Mesendoderm (in vitro differentiated cells): ENCODE measurements at regions not wholly inside any gene's neighbourhood (a gene's known extent, or its start where the extent isn't known, plus 50 kb on each side); places are given as distances from the start of the nearest gene placed in this dataset.

Source experiments
- DNase-seq: peaks from one replicate; pipeline ENCODE4 v3.0.0; 2013
- H2AK5ac ChIP-seq: 2 replicates; pipeline ENCODE4 v1.6.1; 2013; ENCODE audit warnings: low read length, inconsistent platforms
- H2BK120ac ChIP-seq: 2 replicates; pipeline ENCODE4 v1.6.1; 2013; ENCODE audit warnings: low read depth, mild to moderate bottlenecking, low read length, moderate library complexity, mixed read lengths
- H2BK15ac ChIP-seq: replicated peaks from 2 replicates; pipeline ENCODE4 v1.6.1; 2013; ENCODE audit warnings: low read depth, mild to moderate bottlenecking, moderate library complexity
- H2BK5ac ChIP-seq: 2 replicates; pipeline ENCODE4 v1.6.1; 2013; ENCODE audit warnings: low read length, inconsistent platforms
- H3K18ac ChIP-seq: 2 replicates; pipeline ENCODE4 v1.6.1; 2013; ENCODE audit warnings: mild to moderate bottlenecking, low read length, mixed read lengths
- H3K23ac ChIP-seq: one replicate; pipeline ENCODE4 v1.6.1; 2013; ENCODE audit warnings: low read length
- H3K27ac ChIP-seq: 2 replicates; pipeline ENCODE4 v1.5.1; 2013; ENCODE audit warnings: low read depth, mild to moderate bottlenecking, inconsistent platforms, low read length, moderate library complexity
- H3K27me3 ChIP-seq: 2 replicates; pipeline ENCODE4 v1.6.1; 2013; ENCODE audit warnings: low read length, control low read depth, mild to moderate bottlenecking, inconsistent platforms; ENCODE audit not compliant: insufficient read depth, poor library complexity
- H3K36me3 ChIP-seq: 2 replicates; pipeline ENCODE4 v1.6.1; 2013; ENCODE audit warnings: low read length, inconsistent platforms; ENCODE audit not compliant: control insufficient read depth, insufficient read depth
- H3K4ac ChIP-seq: one replicate; pipeline ENCODE4 v1.6.1; 2013; ENCODE audit warnings: low read depth, mild to moderate bottlenecking, low read length, moderate library complexity
- H3K4me1 ChIP-seq: 2 replicates; pipeline ENCODE4 v1.6.1; 2013; ENCODE audit warnings: low read depth, low read length, inconsistent platforms; ENCODE audit not compliant: control insufficient read depth
- H3K4me2 ChIP-seq: 2 replicates; pipeline ENCODE4 v1.6.1; 2013; ENCODE audit warnings: low read length
- H3K4me3 ChIP-seq: 2 replicates; pipeline ENCODE4 v1.5.1; 2013; ENCODE audit warnings: mild to moderate bottlenecking, low read length
- H3K56ac ChIP-seq: one replicate; pipeline ENCODE4 v1.6.1; 2013; ENCODE audit warnings: low read length
- H3K79me1 ChIP-seq: 2 replicates; pipeline ENCODE4 v1.6.1; 2013; ENCODE audit warnings: low read length, inconsistent platforms
- H3K79me2 ChIP-seq: 2 replicates; pipeline ENCODE4 v1.6.1; 2013; ENCODE audit warnings: mild to moderate bottlenecking, low read length; ENCODE audit not compliant: control insufficient read depth, insufficient read depth
- H3K9ac ChIP-seq: 2 replicates; pipeline ENCODE4 v1.6.1; 2013; ENCODE audit warnings: low read length, inconsistent platforms
- H4K5ac ChIP-seq: one replicate; pipeline ENCODE4 v1.6.1; 2013; ENCODE audit warnings: low read length
- H4K8ac ChIP-seq: one replicate; pipeline ENCODE4 v1.6.1; 2013; ENCODE audit warnings: low read depth, mild to moderate bottlenecking, control low read depth, low read length, moderate library complexity
- WGBS: extraction: QIAGEN DNeasy Blood & Tissue Kit; methylation state at CpG from one replicate; pipeline ENCODE4 v1.1.7; 2013; ENCODE audit warnings: low lambda C conversion rate, missing lambda C conversion rate; ENCODE audit not compliant: insufficient coverage; ENCODE audit errors: extremely low coverage; 5-methylcytosine and 5-hydroxymethylcytosine counted together

- Histone ChIP-seq H3K79me1 (no peaks in the 10 kb centered on the region), H2BK15ac (no peak overlapping the region), H3K4me1 (no peaks in the 10 kb centered on the region), H2BK5ac (no peak overlapping the region), H3K9ac (no peak overlapping the region), H3K27ac (no peak overlapping the region), H3K18ac (no peak overlapping the region), H3K36me3 (no peaks in the 10 kb centered on the region), H2AK5ac (no peak overlapping the region), H3K23ac (no peak overlapping the region), H2BK120ac (no peak overlapping the region), H3K27me3 (no peaks in the 10 kb centered on the region), H3K56ac (no peak overlapping the region), H4K8ac (no peak overlapping the region), H3K79me2 (no peaks in the 10 kb centered on the region), H4K5ac (no peak overlapping the region), H3K4me3 (no peak overlapping the region), H3K4me2 (no peak overlapping the region), H3K4ac (no peak overlapping the region)
- no peak for DNase-seq
- WGBS, result no CpG with 5 or more reads among the region's 5 CpGs
Measured at GRCh38 chr15:61309617-61310016, 80.5 kb upstream of the RORA start.

- H3K23ac ChIP-seq, result no peak overlapping the region
Measured at GRCh38 chr15:61309031-61309511, 80.0 kb upstream of the RORA start.

GRCh38 chr15:61308437-61308836 lies 79.3 kb upstream of the RORA start:
- DNase-seq, result no peak
- no CpG with 5 or more reads among the region's 2 CpGs for WGBS
- Histone ChIP-seq H2AK5ac (no peak overlapping the region), H3K56ac (no peak overlapping the region), H3K79me1 (no peaks in the 10 kb centered on the region), H3K79me2 (no peaks in the 10 kb centered on the region), H3K9ac (no peak overlapping the region), H3K4ac (no peak overlapping the region), H3K4me2 (no peak overlapping the region), H2BK15ac (no peak overlapping the region), H4K8ac (no peak overlapping the region), H3K36me3 (no peaks in the 10 kb centered on the region), H3K23ac (no peak overlapping the region), H3K27me3 (no peaks in the 10 kb centered on the region), H2BK5ac (no peak overlapping the region), H3K18ac (no peak overlapping the region), H3K4me3 (no peak overlapping the region), H3K4me1 (no peaks in the 10 kb centered on the region), H4K5ac (no peak overlapping the region), H2BK120ac (no peak overlapping the region), H3K27ac (no peak overlapping the region)

More at GRCh38 chr15:61309031-61309511, 80.0 kb upstream of the RORA start:
- Histone ChIP-seq H3K27ac (no peak overlapping the region), H3K27me3 (no peaks in the 10 kb centered on the region), H3K56ac (no peak overlapping the region), H3K4me3 (no peak overlapping the region), H3K79me1 (no peaks in the 10 kb centered on the region), H4K5ac (no peak overlapping the region), H4K8ac (no peak overlapping the region), H2BK120ac (no peak overlapping the region), H3K4me1 (no peaks in the 10 kb centered on the region), H3K18ac (no peak overlapping the region), H2AK5ac (no peak overlapping the region), H2BK15ac (no peak overlapping the region), H3K4me2 (no peak overlapping the region), H3K9ac (no peak overlapping the region), H2BK5ac (no peak overlapping the region), H3K79me2 (no peaks in the 10 kb centered on the region), H3K4ac (no peak overlapping the region), H3K36me3 (no peaks in the 10 kb centered on the region)
- WGBS, result 100% methylated on average over 1 of the region's 7 CpGs
- no peak for DNase-seq

DNA sequence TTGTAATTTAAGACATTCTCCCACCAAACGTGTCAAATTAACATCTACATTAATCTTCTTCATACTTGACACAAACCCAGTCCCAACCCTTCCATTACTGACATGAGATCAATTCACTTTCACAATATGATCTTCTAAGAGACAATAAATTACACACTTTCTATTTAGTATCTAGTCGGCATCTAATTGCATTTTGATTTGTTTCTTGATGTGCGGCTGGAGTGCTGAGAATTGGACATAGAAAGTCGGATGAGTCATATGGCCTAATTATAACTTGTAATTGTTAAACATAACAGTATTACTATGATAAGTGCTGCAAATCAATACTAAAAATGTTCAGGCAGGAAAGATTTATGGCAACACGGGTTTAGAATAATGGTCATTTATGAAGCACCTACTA lies 78.4 kb upstream of the RORA start:
- Histone ChIP-seq H3K56ac (no peak overlapping the region), H3K27me3 (no peaks in the 10 kb centered on the region), H3K27ac (no peak overlapping the region), H3K4me1 (no peaks in the 10 kb centered on the region), H3K36me3 (no peaks in the 10 kb centered on the region), H2BK5ac (no peak overlapping the region), H3K4me2 (no peak overlapping the region), H3K4ac (no peak overlapping the region), H3K79me2 (no peaks in the 10 kb centered on the region), H4K8ac (no peak overlapping the region), H3K23ac (no peak overlapping the region), H3K4me3 (no peak overlapping the region), H2BK120ac (no peak overlapping the region), H3K18ac (no peak overlapping the region), H2AK5ac (no peak overlapping the region), H4K5ac (no peak overlapping the region), H3K9ac (no peak overlapping the region), H2BK15ac (no peak overlapping the region), H3K79me1 (no peaks in the 10 kb centered on the region)
- no CpG with 5 or more reads among the region's 5 CpGs for WGBS
- no peak for DNase-seq

- Histone ChIP-seq H2BK15ac (no peak overlapping the region), H3K27ac (no peak overlapping the region), H3K18ac (no peak overlapping the region)
Measured at GRCh38 chr15:61301701-61302100, 72.6 kb upstream of the RORA start.

DNA sequence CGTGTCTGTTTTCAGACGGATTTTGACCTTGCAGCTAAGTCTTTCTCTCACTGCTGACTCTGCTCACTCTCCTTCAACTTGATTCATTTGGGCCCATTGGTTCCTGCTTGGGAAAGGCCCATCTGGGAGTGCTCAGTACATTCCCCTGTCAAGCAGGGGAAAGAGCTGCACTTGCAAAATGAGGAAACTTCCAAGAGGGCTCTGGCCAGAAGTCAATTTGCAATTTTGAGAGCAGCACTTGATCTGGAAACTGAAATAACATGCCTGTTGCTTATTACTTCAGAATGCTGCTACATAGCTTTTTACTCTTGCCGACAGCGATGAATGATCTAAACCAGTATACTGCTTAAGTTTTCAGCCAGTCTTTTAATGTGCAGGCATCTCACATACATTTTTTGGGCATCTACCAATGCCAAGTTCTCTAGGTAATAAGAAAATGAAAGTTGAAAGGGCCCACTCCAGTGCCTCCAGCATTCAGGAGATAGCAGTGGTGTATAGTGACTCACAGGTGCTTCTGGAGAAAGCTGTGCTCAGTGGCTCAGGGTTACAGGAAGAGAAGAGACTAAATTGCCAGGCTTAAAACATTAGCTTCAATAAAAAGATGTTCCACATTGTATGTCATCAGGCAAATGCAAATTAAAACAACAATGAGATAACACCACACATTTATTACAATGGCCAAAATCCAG lies 70.1 kb upstream of the RORA start:
- Histone ChIP-seq H3K4me3 (no peak overlapping the region), H3K23ac (no peak overlapping the region), H2BK15ac (no peak overlapping the region), H4K5ac (no peak overlapping the region), H3K18ac (no peak overlapping the region), H3K27me3 (no peaks in the 10 kb centered on the region), H3K4ac (no peak overlapping the region), H3K27ac (no peak overlapping the region), H3K36me3 (no peaks in the 10 kb centered on the region), H3K4me2 (no peak overlapping the region), H2BK120ac (no peak overlapping the region), H3K4me1 (no peaks in the 10 kb centered on the region), H3K56ac (no peak overlapping the region), H2AK5ac (no peak overlapping the region), H3K79me2 (no peaks in the 10 kb centered on the region), H4K8ac (no peak overlapping the region), H3K9ac (no peak overlapping the region), H2BK5ac (no peak overlapping the region), H3K79me1 (no peaks in the 10 kb centered on the region)
- WGBS, result no CpG with 5 or more reads among the region's 4 CpGs
- DNase-seq, result no peak

More at GRCh38 chr15:61301701-61302100, 72.6 kb upstream of the RORA start:
- H3K27me3 ChIP-seq, result no peaks in the 10 kb centered on the region
- no peak overlapping the region for H4K5ac ChIP-seq
- H3K23ac ChIP-seq, result no peak overlapping the region
- no peak overlapping the region for H3K4me2 ChIP-seq
- no peak overlapping the region for H3K4me3 ChIP-seq
- no peaks in the 10 kb centered on the region for H3K79me1 ChIP-seq
- H2BK5ac ChIP-seq, result no peak overlapping the region
- no peak overlapping the region for H3K56ac ChIP-seq
- H3K9ac ChIP-seq, result no peak overlapping the region
- H2AK5ac ChIP-seq, result no peak overlapping the region
- no peaks in the 10 kb centered on the region for H3K79me2 ChIP-seq
- WGBS, result no CpG with 5 or more reads among the region's 3 CpGs
- no peaks in the 10 kb centered on the region for H3K36me3 ChIP-seq
- H2BK120ac ChIP-seq, result no peak overlapping the region
- no peak for DNase-seq
- H3K4ac ChIP-seq, result no peak overlapping the region
- no peaks in the 10 kb centered on the region for H3K4me1 ChIP-seq
- H4K8ac ChIP-seq, result no peak overlapping the region
